HG02798 (cell line): ENCODE measurements at regions not wholly inside any gene's neighbourhood (a gene's known extent, or its start where the extent isn't known, plus 50 kb on each side); places are given as distances from the start of the nearest gene placed in this dataset.

Experiments used
- ATAC-seq: cut with Tn5 transposase; IDR thresholded peaks from one replicate; pipeline ENCODE4 v1.9.1; 2021; ENCODE audit warnings: mild to moderate bottlenecking; ENCODE audit not compliant: unreplicated experiment, poor library complexity

DNA sequence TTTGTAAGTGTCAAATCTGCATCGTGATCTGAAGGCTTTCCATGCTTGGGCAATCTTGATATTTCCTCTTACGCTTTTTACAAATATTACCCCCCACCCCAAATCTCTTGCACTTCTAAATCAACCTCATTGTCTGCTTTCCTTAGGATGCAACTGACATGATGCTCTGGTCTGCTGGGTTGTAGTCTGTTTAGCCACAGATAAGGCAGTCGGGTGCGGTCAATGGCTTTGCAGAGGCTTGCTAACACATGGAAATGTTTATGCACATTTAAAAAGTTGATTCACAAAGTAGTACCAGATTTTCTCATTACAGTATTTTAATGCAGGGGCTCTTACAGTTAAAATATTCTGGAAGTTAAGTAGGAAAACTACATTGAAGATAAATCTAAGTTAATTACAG lies 172.5 kb downstream of the BAMBI start:
- ATAC-seq: no peak

DNA sequence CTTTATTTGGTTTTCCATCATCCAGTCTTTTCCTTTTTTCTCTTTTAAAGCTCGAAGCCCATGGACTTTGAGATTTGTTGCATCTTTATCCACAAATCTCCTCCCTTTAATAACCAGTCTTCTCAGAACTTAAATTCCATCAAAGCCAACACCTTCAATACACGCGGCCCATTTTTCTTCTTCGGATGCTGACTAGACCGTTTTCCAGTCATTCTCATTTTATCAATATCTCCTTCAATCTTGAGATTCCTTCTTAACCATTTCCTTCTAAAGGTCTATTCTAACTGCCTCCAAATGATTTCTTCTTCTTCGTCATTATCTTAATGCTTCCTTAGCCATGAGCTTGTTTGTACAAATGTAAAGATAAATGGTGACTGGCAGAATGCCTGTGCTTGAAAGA lies 173.5 kb downstream of the BAMBI start:
- no peak for ATAC-seq

DNA sequence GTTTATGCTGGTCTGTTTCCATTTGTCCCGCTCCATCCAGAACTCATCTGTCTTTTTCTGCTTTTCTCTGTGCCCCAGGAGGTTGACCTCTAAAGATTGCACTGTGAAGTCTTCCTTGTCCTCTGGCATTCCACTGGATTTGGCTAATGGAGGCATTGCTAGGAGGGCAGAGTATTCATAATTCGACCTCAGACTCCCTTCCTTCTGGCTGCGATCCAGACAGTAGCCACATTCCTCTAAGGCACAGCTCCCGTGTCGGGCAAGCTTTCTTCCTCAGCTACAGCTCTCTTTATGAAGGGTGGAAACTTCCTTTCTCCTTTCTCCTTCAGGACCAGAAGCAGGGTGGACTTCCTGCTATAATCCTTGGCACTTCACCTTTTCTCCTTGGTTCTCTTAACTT lies 175.9 kb downstream of the BAMBI start:
- ATAC-seq: no peak

DNA sequence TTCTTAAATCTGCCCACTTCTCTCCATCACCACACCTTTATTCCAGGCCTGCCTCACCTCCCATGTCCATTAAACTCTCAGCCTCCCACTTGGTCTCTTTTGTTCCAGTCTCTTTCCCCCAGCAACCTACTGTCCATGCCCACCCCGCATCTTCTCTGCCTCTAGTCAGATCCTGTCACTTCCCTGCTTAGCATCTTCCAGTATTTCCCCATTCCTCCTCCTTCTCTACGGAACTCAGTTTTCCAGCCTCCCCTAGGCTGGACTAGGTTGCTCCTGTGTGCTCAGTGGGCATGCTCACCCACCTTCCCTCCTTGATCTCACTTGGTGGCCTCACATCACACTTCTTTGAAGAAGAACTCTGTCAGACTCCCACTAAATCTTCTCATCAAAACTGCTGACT lies 179.8 kb downstream of the BAMBI start:
- ATAC-seq: no peak

DNA sequence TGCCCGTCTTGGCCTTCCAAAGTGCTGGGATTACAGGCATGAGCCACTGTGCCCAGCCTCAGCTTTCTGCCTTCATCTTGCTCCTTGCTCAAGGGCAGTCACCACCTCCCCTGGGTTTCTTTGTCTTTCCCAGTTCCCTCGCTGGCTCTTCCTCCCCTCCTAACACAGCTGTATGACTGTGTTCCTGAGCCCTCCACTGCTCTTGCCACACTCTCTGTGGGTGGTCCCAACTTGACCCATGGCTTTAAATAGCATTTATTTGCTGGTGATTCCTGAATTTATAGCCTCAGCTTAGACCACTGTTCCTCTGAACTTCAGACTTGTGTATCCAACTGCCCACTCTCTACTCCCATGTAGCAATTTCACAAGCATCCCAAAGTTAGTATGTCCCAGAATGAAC lies 181.3 kb downstream of the BAMBI start:
- ATAC-seq: no peak

DNA sequence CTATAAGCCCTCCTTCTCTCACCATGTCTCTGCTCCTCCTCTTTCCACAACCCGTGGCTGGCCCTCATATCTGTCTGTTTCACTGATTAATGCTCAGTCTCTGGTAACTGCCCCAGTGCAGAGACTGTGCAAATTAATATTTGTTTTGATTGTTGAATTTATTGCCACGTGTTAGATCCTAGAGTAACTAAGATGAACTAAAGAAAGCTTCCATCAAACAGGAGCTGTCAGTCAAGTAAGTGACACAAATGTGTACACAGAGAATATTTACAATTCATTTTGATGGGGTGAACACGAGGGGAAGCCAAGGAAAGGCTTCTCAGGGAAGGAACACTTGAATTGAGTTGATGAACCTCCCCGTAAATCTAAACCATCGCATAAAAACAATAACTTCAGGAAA lies 182.5 kb downstream of the BAMBI start:
- no peak for ATAC-seq

DNA sequence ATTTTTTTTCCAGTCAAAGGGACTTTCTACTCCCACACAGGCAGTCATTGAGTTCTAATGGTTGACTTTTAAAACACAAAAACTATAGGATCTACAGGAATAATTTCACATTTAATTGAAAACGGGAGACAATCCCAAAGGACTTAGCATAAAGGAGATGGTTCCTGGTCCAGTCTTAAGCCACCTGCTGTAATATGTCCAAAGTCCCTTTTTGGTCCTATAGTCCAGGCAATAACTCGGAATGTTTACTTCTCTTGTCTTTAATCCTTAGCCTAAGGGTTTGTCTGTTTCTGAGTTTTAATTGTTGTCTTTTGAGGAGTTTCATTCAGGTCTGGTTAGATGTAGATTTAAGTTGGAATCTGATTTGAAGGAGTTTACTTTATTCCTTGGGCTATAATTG lies 184.9 kb downstream of the BAMBI start:
- ATAC-seq: no peak

DNA sequence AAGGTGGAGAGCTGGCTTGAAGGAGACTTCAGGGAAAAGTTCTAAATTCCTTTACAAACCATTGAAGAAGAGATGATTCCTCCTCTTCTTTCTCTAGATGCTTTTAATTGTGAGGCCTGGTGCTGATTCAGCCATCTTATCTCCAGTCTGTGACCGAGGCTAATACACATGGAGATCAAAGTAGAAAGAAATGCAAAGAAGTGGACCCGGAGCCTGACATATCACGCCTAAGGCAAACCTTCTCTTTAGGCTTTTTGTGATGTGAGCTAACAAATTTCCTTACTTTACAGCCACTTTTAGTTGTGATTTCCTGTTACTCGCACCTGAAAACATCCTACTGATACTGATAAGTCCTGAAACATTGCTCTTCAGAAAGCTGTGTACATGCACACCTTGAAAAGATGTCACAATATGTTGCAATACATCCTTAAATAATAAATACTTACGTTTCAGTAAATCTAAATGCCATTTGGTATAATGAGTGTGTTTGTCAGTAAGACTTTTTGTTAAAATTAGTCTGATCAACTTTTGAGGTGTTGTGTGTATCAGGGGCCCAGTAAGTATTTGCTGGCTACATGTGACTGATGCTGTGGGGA lies 192.4 kb downstream of the BAMBI start:
- no peak for ATAC-seq

DNA sequence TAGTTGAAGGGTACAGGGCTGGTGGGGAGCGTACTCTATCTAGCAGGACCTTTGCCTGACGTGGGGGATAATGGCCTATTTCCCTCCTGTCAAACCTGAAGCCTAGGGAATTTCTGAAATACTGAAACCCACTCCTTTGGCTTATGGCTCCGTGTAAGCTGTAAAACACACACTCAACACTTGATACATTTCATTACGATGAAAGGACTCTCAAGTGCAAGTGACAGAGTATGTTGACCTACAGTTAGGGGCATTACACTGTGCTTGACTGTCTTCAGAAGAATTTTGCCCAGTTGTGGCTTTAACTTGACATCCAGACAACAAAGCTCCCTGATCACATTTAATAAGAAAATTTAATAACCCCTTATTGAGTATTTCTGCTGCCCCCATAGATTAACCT lies 194.3 kb downstream of the BAMBI start:
- ATAC-seq: no peak

DNA sequence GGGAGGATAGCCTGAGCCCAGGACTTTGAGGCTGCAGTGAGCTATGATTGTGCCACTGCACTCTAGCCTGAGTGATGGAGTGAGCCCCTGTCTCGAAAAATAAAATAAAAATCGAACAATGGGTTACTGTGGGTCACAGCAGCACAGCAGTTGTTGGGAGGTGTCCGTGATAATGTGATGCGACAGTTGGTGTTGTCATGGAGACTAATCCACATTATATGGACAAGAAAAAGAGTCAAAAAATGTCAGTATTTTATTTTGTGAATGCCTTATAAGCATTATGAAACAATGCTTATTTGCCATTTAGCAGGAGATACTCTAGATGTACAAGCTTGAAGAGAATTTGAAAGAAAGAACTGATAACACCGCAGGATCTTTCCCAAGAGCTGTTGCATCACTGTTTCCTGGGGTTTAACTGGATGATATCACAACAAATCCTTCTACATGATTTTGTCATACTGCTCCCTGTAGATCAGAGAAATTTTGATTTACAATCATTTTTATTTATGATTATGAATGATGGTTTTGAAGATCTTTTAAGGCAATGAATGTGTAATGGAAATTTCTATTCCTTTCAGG lies 195.4 kb downstream of the BAMBI start:
- ATAC-seq: no peak

DNA sequence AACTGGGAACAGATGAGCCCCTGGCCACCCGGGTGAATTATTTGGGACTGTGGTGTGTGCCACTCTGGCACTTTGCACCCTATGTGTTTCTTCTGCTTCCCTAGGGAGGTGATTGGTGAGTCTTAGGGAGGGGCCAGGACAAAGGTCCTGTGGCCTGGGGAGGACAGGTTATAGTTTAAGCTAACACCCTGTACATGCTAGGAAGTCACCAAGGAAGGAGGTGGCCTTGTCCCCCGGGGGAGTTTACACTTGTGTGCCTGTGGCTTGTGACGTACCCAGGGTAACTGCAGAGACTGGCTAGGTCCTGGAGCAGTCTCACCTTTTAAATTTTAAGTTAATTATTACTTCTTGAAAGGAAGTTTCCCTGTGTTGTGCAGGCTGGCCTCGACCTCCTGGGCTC lies 196.2 kb downstream of the BAMBI start:
- no peak for ATAC-seq

DNA sequence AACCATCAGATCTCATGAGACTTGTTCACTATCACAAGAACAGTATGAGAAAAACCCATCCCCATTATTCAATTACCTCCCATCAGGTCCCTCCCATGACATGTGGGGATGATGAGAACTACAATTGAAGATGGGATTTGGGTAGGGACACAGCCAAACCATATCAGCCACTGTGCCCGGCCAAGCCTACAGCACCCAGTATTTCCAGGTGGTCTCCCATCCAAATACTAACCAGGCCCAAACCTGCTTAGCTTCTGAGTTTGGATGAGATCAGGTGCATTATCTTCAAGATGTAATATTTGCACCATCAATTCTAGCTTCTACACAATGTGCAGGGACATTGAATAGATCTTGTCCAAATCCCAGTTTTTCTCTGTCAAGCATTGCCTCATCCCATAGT lies 196.9 kb downstream of the BAMBI start:
- no peak for ATAC-seq

DNA sequence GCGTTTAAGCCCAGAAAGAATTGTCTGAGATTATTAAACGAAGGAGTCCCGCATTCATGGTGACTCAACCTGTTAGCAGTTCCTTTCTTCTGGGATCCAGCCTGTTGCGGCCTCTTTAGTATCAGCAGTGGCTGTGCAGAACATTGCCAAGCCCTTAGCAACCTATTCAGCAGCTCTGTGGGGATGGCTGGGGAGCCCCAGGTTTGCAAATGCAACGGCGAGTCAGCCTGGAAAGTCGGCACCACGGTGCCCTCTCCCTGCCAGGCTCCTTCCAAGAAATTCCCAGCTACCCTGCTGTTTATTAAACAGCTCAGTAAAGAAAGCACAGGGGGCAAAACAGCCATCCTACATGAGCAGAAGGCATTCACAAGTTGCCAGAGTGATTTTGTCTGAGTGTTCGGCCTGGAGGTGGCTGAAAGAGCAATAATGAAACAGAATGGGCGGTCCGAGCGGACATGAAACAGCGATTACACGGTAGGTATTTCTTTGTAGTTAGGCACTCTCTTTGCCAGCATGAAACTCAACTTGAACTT lies 198.3 kb downstream of the BAMBI start:
- ATAC-seq: no peak

DNA sequence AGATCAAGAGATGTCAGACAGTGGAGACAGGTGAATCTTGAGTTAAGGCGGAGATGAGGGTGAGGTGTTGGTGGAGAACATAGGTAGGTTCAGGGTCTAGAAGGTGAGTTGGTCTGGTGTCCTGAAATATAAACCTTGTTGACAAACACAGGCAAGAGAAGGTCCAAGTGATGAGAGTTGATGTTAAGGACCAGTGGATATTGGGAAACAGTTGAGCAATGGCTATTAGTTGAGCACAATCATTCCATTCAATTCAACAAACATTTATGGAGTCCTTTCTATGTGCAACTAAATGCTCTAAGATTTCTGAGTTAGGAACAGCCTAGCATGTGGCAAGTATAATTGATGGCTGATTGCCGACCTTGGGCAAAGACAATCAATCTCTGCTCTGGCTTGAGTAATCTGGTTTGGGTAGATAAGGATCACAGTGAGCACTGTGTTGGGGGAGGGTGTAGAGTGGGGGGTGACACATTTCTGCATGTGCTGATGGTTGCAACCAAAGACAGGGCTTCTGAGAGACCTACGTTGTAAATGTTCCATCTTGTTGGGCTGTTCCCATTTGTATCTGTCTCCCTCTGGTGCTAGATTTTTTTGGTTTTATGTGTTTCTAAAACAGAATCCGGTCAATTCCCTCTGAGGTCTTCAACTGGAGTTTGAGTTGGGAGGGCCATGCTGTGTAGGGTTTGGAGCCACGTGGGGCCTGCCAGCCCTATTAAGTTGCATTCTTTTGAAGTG lies 201.1 kb downstream of the BAMBI start:
- ATAC-seq: no peak

DNA sequence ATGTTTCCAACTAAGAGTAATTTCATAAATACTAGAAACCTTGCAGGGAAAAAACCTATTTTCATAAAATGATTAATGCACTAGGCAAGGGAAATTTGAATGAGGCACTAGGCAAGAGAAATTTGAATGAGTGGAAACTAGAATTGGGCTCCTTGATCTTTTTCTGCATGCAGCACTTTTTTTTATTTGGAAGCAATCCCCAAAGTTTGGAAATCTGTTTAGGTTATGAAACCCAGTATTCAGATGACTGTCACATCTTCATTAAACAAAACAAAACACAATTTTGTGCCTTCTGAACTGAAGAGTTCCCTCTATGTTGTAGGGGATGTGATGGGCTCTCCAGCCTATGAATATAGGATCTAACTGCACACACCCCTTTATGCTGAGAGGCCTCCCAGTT lies 201.9 kb downstream of the BAMBI start:
- no peak for ATAC-seq

DNA sequence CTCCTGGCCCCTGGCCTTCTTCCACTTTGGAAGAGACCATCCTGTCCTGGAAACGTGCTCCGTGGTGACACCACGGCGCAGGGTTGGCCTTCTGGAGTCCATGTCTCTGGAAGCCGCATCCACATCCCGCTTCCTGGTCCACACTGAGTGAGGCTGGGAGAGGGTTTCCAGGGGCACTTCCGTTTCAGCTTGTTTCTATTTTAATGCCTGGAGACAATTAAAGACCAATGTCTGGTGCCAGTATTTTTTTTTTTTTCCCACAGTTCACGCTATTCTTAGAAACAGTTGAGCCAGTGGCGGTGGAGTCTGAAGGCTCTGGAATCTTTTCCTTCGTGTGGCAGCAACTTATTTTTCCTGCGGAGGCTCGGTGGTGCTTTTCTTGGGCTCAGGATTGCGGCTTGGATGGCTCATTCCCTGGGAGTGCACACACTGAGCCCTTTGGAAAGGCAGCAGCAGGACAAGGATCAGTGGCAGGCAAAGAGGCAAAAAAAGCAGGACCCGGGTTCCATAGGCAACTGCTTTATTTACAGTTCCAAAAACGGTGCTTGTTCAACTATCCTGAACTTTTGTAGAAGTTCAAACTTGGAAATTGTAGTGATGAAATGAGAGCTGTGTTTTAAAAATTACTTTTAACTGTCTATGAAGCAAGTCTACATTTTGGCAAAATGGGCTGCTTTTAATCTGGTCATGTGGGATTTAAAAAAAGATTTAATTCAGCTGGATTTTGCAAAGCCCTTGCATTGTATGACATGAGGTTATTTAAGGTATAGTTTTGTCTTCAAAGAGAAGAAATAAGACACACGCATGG lies 202.8 kb downstream of the BAMBI start:
- ATAC-seq: no peak

DNA sequence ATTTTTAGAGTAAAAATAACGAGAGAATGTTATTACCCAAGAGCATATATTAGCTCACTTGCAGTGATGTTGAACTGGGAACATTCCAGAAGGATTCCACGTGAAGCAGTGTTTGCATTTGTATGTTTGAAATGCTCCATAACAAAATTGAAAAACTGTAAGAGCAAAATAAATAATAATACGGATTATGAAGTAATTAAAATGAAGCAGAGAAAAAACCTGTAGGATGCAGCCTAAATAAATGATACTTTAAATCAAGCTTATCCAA lies 203.3 kb downstream of the BAMBI start:
- no peak for ATAC-seq

DNA sequence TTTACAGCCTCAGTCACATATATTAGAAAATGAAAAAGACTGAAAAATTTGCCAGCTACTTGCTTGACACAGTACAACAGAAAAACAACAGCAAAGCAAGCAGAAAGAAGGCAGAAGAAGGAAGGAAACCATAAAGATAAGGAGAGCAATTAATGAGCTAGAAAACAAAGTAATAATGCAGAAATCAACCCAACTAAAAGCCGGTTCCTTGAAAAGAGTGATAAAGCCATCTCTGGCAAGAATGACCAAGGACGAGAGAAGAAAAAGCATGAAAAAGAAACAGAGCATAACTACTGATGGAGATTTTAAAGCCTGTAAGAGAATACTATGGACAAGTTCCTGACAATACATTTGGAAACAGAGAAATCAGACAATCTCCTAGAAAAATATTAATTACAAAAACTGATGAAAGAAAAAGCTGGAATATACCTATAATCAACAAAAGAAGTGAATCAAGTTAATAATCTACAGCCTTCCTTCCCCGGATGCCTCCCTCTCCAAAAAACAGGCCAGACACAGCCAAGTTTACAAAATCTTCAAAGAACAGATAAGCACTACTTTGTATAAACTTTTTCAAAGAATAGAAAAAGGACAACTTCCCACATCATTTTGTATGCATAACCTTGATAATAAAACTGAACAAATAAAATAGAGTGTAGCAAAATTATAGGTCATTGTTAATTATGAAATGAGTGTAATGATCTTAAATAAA lies 204.0 kb downstream of the BAMBI start:
- no peak for ATAC-seq

DNA sequence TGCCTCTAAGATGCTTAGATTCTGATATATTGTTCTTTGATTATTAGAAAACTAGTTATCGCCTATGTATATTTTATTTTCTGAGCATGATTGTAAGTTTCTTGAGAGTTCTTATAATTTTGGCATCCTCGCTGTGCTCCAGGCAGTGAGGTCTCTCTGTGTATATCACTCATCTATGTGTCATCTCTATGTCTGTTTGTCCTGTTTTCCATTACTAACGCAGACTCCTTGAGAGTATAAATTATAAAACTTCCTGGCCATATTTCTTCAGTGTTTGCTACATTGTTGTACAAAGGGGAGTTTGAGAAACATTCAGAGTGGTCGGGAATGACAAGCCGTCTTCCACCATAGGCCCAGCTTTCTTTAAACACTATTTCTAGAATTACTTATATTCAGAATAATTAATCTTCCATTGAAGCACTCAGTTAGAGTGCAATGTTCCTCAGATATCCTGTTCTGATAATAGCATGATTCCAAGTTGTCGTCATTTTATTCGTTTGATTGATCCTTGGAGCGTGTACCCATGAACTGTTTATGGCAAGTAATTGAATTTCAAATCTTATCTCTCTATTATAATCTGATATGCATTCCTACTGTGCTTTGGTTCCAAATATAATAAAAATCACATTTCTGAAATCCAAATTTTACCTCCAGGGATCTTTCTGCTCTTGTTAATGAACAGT lies 206.6 kb downstream of the BAMBI start:
- ATAC-seq: no peak
